22Rv1 (cell line): ENCODE measurements at regions not wholly inside any gene's neighbourhood (a gene's known extent, or its start where the extent isn't known, plus 50 kb on each side); places are given as distances from the start of the nearest gene placed in this dataset.

Experiments used
- ZFX ChIP-seq: fragments of 450-650 bp; IDR thresholded peaks from 2 replicates; pipeline ENCODE4 v1.6.1; 2017; ENCODE audit warnings: antibody characterized with exemption, borderline replicate concordance
- TF ChIP-seq, protein P1 (sequence below): fragments of 450-650 bp; IDR thresholded peaks from 2 replicates; pipeline ENCODE4 v1.5.1; 2017; ENCODE audit warnings: mild to moderate bottlenecking

DNA sequence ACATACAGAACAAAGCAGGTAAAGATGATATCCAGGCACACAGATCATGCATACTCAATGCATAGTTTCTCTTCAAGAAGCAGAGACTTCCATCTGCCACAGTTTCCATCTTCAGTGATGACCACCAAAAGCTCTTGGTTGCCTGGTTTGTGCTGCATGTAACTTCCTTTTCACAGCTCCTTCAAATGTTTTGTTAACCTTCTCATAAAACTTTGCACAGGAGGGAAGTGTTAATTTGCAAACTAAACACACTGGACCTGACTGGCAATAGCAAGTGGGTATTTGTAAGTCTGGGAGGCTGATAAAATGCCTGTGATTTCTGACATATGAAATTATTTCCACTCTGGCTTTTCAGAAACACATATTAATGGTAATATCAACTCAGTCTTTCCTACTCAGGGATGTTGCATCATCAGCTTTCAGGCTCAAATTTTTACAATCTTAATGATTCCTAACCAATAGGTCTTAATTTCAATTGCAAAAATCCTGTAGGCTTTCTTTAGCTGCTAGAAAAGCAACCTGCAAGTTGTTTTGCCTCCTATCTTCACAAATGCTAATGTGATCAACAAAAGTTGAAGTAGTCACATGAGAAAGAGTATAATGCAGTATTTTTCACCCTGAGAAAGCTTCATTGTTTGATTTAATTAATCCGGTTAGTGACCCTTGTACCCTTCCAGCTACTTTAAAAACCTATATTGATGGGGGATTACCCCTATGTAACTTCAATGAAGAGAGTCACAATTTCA is 575.6 kb downstream of the DIAPH3 start:
- TF ChIP-seq, protein P1, sequence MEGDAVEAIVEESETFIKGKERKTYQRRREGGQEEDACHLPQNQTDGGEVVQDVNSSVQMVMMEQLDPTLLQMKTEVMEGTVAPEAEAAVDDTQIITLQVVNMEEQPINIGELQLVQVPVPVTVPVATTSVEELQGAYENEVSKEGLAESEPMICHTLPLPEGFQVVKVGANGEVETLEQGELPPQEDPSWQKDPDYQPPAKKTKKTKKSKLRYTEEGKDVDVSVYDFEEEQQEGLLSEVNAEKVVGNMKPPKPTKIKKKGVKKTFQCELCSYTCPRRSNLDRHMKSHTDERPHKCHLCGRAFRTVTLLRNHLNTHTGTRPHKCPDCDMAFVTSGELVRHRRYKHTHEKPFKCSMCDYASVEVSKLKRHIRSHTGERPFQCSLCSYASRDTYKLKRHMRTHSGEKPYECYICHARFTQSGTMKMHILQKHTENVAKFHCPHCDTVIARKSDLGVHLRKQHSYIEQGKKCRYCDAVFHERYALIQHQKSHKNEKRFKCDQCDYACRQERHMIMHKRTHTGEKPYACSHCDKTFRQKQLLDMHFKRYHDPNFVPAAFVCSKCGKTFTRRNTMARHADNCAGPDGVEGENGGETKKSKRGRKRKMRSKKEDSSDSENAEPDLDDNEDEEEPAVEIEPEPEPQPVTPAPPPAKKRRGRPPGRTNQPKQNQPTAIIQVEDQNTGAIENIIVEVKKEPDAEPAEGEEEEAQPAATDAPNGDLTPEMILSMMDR, result no peak
- TF ChIP-seq ZFX, result no peak
